ENCODE measurements at regions not wholly inside any gene's neighbourhood (a gene's known extent, or its start where the extent isn't known, plus 50 kb on each side); places are given as distances from the start of the nearest gene placed in this dataset.

DNA sequence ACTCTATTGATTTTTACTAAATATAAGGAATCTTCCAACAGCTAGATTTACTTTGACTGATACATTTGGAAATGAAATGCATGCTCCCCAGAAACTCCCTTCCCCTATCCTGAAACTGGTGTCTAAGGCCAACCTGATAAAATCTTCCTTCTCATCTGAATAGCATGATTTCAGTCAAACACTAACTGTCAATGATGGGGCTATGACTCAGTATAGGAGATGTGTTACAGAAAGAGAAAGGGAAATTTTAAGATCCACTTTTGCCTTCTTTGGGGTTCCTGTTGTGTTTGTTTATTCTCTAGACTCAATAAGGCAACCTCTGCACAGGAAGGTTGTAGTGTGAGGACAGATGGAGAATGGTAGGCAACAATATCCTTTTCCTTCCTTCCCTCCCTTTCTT lies 160.7 kb downstream of the MOSPD2 start:
- no TSS peak for BruUV-seq (replicated peaks)
- ChIA-PET CTCF (ENCODE audit: low intra/inter-chr PET ratio) (no interaction called here), POLR2A (no interaction called here)
- no peak overlapping the region for H3K27ac ChIP-seq (ENCODE audit: extremely low read depth, low read depth, low read length)
- in situ Hi-C loops (cut with MboI): no loop called here
- no peak for FAIRE-seq
- H3K79me2 ChIP-seq (ENCODE audit: control insufficient read depth, insufficient read depth, low read length): no peaks in the 10 kb centered on the region
- no peak for ATAC-seq
- no peak overlapping the region for H3K9ac ChIP-seq (ENCODE audit: insufficient read depth in 1 of 2, low read depth in 2 of 2, low read length in 2 of 2)
- H2AFZ ChIP-seq (ENCODE audit: low read depth, low read length): no peak overlapping the region
- no peak overlapping the region for H3K4me3 ChIP-seq
- TF ChIP-seq NBN (IDR thresholded peaks at IDR 0.05; ENCODE audit: low read depth) (no peak), EZH2 (IDR thresholded peaks at IDR 0.05; ENCODE audit: borderline replicate concordance, low read depth, low read length) (no peak), KAT8 (IDR thresholded peaks at IDR 0.05; ENCODE audit: low read depth) (no peak), ZBTB1 (CRISPR knock-in tag; IDR thresholded peaks at IDR 0.05; ENCODE audit: borderline replicate concordance, low read depth) (no peak), PTTG1 (tag; IDR thresholded peaks at IDR 0.05; ENCODE audit: low read depth) (no peak)
- TF ChIP-seq, protein P1, sequence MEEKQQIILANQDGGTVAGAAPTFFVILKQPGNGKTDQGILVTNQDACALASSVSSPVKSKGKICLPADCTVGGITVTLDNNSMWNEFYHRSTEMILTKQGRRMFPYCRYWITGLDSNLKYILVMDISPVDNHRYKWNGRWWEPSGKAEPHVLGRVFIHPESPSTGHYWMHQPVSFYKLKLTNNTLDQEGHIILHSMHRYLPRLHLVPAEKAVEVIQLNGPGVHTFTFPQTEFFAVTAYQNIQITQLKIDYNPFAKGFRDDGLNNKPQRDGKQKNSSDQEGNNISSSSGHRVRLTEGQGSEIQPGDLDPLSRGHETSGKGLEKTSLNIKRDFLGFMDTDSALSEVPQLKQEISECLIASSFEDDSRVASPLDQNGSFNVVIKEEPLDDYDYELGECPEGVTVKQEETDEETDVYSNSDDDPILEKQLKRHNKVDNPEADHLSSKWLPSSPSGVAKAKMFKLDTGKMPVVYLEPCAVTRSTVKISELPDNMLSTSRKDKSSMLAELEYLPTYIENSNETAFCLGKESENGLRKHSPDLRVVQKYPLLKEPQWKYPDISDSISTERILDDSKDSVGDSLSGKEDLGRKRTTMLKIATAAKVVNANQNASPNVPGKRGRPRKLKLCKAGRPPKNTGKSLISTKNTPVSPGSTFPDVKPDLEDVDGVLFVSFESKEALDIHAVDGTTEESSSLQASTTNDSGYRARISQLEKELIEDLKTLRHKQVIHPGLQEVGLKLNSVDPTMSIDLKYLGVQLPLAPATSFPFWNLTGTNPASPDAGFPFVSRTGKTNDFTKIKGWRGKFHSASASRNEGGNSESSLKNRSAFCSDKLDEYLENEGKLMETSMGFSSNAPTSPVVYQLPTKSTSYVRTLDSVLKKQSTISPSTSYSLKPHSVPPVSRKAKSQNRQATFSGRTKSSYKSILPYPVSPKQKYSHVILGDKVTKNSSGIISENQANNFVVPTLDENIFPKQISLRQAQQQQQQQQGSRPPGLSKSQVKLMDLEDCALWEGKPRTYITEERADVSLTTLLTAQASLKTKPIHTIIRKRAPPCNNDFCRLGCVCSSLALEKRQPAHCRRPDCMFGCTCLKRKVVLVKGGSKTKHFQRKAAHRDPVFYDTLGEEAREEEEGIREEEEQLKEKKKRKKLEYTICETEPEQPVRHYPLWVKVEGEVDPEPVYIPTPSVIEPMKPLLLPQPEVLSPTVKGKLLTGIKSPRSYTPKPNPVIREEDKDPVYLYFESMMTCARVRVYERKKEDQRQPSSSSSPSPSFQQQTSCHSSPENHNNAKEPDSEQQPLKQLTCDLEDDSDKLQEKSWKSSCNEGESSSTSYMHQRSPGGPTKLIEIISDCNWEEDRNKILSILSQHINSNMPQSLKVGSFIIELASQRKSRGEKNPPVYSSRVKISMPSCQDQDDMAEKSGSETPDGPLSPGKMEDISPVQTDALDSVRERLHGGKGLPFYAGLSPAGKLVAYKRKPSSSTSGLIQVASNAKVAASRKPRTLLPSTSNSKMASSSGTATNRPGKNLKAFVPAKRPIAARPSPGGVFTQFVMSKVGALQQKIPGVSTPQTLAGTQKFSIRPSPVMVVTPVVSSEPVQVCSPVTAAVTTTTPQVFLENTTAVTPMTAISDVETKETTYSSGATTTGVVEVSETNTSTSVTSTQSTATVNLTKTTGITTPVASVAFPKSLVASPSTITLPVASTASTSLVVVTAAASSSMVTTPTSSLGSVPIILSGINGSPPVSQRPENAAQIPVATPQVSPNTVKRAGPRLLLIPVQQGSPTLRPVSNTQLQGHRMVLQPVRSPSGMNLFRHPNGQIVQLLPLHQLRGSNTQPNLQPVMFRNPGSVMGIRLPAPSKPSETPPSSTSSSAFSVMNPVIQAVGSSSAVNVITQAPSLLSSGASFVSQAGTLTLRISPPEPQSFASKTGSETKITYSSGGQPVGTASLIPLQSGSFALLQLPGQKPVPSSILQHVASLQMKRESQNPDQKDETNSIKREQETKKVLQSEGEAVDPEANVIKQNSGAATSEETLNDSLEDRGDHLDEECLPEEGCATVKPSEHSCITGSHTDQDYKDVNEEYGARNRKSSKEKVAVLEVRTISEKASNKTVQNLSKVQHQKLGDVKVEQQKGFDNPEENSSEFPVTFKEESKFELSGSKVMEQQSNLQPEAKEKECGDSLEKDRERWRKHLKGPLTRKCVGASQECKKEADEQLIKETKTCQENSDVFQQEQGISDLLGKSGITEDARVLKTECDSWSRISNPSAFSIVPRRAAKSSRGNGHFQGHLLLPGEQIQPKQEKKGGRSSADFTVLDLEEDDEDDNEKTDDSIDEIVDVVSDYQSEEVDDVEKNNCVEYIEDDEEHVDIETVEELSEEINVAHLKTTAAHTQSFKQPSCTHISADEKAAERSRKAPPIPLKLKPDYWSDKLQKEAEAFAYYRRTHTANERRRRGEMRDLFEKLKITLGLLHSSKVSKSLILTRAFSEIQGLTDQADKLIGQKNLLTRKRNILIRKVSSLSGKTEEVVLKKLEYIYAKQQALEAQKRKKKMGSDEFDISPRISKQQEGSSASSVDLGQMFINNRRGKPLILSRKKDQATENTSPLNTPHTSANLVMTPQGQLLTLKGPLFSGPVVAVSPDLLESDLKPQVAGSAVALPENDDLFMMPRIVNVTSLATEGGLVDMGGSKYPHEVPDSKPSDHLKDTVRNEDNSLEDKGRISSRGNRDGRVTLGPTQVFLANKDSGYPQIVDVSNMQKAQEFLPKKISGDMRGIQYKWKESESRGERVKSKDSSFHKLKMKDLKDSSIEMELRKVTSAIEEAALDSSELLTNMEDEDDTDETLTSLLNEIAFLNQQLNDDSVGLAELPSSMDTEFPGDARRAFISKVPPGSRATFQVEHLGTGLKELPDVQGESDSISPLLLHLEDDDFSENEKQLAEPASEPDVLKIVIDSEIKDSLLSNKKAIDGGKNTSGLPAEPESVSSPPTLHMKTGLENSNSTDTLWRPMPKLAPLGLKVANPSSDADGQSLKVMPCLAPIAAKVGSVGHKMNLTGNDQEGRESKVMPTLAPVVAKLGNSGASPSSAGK (IDR thresholded peaks at IDR 0.05): no peak
- TF ChIP-seq, protein P2, sequence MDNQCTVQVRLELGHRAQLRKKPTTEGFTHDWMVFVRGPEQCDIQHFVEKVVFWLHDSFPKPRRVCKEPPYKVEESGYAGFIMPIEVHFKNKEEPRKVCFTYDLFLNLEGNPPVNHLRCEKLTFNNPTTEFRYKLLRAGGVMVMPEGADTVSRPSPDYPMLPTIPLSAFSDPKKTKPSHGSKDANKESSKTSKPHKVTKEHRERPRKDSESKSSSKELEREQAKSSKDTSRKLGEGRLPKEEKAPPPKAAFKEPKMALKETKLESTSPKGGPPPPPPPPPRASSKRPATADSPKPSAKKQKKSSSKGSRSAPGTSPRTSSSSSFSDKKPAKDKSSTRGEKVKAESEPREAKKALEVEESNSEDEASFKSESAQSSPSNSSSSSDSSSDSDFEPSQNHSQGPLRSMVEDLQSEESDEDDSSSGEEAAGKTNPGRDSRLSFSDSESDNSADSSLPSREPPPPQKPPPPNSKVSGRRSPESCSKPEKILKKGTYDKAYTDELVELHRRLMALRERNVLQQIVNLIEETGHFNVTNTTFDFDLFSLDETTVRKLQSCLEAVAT (IDR thresholded peaks at IDR 0.05): no peak
- TF ChIP-seq, protein P3, sequence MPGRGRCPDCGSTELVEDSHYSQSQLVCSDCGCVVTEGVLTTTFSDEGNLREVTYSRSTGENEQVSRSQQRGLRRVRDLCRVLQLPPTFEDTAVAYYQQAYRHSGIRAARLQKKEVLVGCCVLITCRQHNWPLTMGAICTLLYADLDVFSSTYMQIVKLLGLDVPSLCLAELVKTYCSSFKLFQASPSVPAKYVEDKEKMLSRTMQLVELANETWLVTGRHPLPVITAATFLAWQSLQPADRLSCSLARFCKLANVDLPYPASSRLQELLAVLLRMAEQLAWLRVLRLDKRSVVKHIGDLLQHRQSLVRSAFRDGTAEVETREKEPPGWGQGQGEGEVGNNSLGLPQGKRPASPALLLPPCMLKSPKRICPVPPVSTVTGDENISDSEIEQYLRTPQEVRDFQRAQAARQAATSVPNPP (IDR thresholded peaks at IDR 0.05; ENCODE audit: borderline replicate concordance, insufficient read depth, insufficient read length): no peak
- intact Hi-C loops (cut with micrococcal nuclease): no loop called here
- H3K36me3 ChIP-seq (ENCODE audit: control insufficient read depth, insufficient read depth, low read length): no peaks in the 10 kb centered on the region
- DNase-seq (ENCODE audit: extremely low read depth in 1 of 4, low spot score in 3 of 4): no peak
- H3K27me3 ChIP-seq (ENCODE audit: control insufficient read depth in 2 of 2, insufficient read depth in 2 of 2, low read length in 2 of 2): no peaks in the 10 kb centered on the region
- no peaks in the 10 kb centered on the region for H3K9me3 ChIP-seq (replicated peaks; ENCODE audit: control insufficient read depth, insufficient read depth, low read depth, low read length)
- no peaks in the 10 kb centered on the region for H3K9me1 ChIP-seq (ENCODE audit: control insufficient read depth, insufficient read depth, low read length)
- H3K4me2 ChIP-seq (ENCODE audit: insufficient read depth, low read length): no peak overlapping the region
- no peaks in the 10 kb centered on the region for H3K4me1 ChIP-seq (replicated peaks in 1 of 2; ENCODE audit: control insufficient read depth in 2 of 2, insufficient read depth in 2 of 2, low read length in 2 of 2)
- no peaks in the 10 kb centered on the region for H4K20me1 ChIP-seq (replicated peaks; ENCODE audit: control insufficient read depth, insufficient read depth, low read length)

Measured in K562 (cell line).